Adrenal gland (tissue), 9 donors: ENCODE measurements at regions not wholly inside any gene's neighbourhood (a gene's known extent, or its start where the extent isn't known, plus 50 kb on each side); places are given as distances from the start of the nearest gene placed in this dataset.

Experiments used
- DNase-seq, 7 donors: peaks; one replicate each; pipeline ENCODE4 v3.0.0-alpha.2; 2019 to 2020
- H3K27ac ChIP-seq, 5 donors: fragments of 200-600 bp; sonication (generic) in 4 of 5; 1 replicate in 3 of 5; 2 replicates in 2 of 5; pipeline versions ENCODE4 v1.5.1 to v1.8.0; 2016 to 2020; ENCODE audit warnings: mild to moderate bottlenecking in 1 of 5
- H3K27me3 ChIP-seq: fragments of 200-600 bp; 2 replicates; pipeline ENCODE4 v1.8.0; 2021
- H3K36me3 ChIP-seq, 2 donors: fragments of 200-600 bp; replicated peaks in 1 of 2; 1 replicate in 1 of 2; 2 replicates in 1 of 2; pipeline versions ENCODE4 v1.5.1 to v1.8.0; 2018 to 2022
- H3K4me1 ChIP-seq, 2 donors: fragments of 200-600 bp; replicated peaks in 1 of 2; 1 replicate in 1 of 2; 2 replicates in 1 of 2; pipeline versions ENCODE4 v1.5.1 to v1.8.0; 2018 to 2021
- H3K4me3 ChIP-seq, 4 donors: fragments of 200-600 bp; sonication (generic) in 3 of 4; one replicate each; pipeline ENCODE4 v1.5.1; 2016 to 2018
- H3K9me3 ChIP-seq, 3 donors: fragments of 200-600 bp; sonication (generic) in 1 of 3; replicated peaks in 1 of 3; 1 replicate in 2 of 3; 2 replicates in 1 of 3; pipeline versions ENCODE4 v1.5.1 to v1.8.0; 2016 to 2021
- POLR2A ChIP-seq, 2 donors: fragments of 450-650 bp; IDR thresholded peaks; one replicate each; pipeline ENCODE4 v1.6.1; 2017; ENCODE audit warnings: antibody characterized with exemption in 2 of 2, mild to moderate bottlenecking in 2 of 2, moderate library complexity in 1 of 2
- WGBS, 4 donors: extraction: QIAGEN DNeasy Blood & Tissue Kit in 2 of 4; methylation state at CpG; one replicate each; pipeline versions ENCODE4 v1.1.5 to v1.1.7; 2013 to 2017; 5-methylcytosine and 5-hydroxymethylcytosine counted together
- intact Hi-C, 2 donors: fragments of 100-400 bp; cut with DNase I; formaldehyde crosslinking; loops; one replicate each; pipeline versions ENCODE4 v1.14.1 to v1.15.0; 2022 to 2023
- TF ChIP-seq, protein P1 (sequence below), 6 experiments: fragments of 450-650 bp in 4 of 6; fragments of 200-600 bp in 2 of 6; sonication (generic) in 1 of 6; IDR thresholded peaks; 1 replicate in 5 of 6; 2 replicates in 1 of 6; pipeline versions ENCODE4 v1.5.1 to v1.8.0; 2016 to 2021; ENCODE audit warnings: antibody characterized with exemption in 6 of 6, mild to moderate bottlenecking in 2 of 6, moderate library complexity in 1 of 6
- donor health status: healthy with polysubstance abuse.
- donor health status: Bipolar disorder and iron deficiency.
- donor health status: DM: yes; HTN: yes; CAD: no.
- donor health status: DM: no; HTN: no; CAD: no.
- donor health status: DM: no; HTN: no; CAD: no.

DNA sequence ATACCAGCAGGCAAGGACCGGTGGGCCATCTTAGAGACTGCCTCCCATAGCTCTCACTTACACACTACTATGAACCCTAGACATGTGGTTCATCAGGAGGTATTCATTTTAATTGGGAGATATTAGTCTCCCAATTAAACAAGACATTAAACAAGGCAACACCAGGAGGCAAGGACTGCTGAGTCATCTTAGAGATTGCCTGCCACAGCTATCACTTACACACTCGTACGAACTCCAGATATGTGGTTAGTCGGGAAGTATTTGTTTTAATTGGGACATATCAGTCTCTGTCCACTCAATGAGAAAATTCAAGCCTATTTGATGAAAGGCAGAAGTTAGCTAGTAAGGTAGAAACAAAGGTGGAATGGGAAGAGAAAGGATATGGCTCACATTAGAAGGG is 343.9 kb downstream of the NFIB start:
- Histone ChIP-seq H3K27ac (no peak overlapping the region), H3K4me3 (no peak overlapping the region), H3K9me3 (no peaks in the 10 kb centered on the region), H3K27me3 (no peaks in the 10 kb centered on the region), H3K36me3 (no peaks in the 10 kb centered on the region), H3K4me1 (peaks cover 0 to 7% of the 10 kb centered on the region in 2 donors)
- 40 to 61% (median 51%) methylated on average over 4 of the region's 4 CpGs for WGBS, 4 donors
- no peak for TF ChIP-seq POLR2A (IDR thresholded peaks at IDR 0.05)
- TF ChIP-seq, protein P1, sequence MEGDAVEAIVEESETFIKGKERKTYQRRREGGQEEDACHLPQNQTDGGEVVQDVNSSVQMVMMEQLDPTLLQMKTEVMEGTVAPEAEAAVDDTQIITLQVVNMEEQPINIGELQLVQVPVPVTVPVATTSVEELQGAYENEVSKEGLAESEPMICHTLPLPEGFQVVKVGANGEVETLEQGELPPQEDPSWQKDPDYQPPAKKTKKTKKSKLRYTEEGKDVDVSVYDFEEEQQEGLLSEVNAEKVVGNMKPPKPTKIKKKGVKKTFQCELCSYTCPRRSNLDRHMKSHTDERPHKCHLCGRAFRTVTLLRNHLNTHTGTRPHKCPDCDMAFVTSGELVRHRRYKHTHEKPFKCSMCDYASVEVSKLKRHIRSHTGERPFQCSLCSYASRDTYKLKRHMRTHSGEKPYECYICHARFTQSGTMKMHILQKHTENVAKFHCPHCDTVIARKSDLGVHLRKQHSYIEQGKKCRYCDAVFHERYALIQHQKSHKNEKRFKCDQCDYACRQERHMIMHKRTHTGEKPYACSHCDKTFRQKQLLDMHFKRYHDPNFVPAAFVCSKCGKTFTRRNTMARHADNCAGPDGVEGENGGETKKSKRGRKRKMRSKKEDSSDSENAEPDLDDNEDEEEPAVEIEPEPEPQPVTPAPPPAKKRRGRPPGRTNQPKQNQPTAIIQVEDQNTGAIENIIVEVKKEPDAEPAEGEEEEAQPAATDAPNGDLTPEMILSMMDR (IDR thresholded peaks at IDR 0.05) = no peak
- intact Hi-C loops = no loop called here
- no peak for DNase-seq

DNA sequence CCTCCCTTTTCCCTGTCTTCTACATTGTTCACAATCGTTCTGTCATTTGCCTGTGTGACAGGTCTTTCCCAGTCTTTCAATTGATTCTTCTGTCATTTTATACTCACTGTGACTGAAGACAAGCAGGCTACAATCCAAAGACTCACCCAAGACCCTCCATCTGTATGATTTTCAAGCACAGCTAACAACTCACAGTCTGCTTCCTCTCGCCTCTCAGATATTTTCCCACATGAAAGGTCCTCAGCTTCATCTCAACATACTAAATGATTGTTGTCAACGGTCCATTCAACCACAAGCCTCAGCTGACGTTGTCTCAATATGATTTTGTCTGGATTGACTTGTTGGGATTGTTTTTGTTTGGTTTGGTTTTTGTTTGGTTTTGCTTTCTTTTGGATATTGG is 346.5 kb downstream of the NFIB start:
- intact Hi-C loops = no loop called here
- H3K27me3 ChIP-seq = no peaks in the 10 kb centered on the region
- no peak overlapping the region for H3K27ac ChIP-seq
- no peak for DNase-seq
- H3K36me3 ChIP-seq = no peaks in the 10 kb centered on the region
- no peaks in the 10 kb centered on the region for H3K9me3 ChIP-seq
- no peak overlapping the region for H3K4me3 ChIP-seq
- TF ChIP-seq POLR2A (IDR thresholded peaks at IDR 0.05) = no peak
- TF ChIP-seq, protein P1 (IDR thresholded peaks at IDR 0.05) = no peak
- 62 to 69% (median 64%) methylated on average over 4 of the region's 4 CpGs for WGBS, 4 donors
- peaks cover 0 to 7% of the 10 kb centered on the region in 2 donors for H3K4me1 ChIP-seq

DNA sequence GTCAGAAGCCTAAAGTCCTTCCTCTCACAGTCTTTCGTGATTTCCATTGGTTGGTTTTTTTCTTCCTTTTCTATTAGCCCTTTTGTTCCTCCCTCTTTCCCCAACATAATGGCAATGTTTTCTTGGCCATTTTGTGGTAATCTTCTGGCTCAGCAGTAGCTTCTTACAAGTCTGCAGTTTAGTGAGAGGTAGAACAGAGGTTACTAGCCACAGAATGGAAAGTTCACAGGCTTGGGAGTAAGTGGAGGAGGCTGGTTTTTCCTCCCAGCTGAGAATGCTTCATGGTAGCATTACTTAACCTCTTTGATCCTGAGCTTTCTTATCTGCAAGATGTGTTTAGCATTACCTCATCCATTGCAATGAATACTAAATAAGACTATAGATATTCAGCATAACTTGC is 346.9 kb downstream of the NFIB start:
- intact Hi-C loops = no loop called here
- no peaks in the 10 kb centered on the region for H3K36me3 ChIP-seq
- no peak for TF ChIP-seq POLR2A (IDR thresholded peaks at IDR 0.05)
- TF ChIP-seq, protein P1 (IDR thresholded peaks at IDR 0.05) = no peak
- no peak for DNase-seq
- no peaks in the 10 kb centered on the region for H3K27me3 ChIP-seq
- no peaks in the 10 kb centered on the region for H3K9me3 ChIP-seq
- WGBS, 4 donors = 81 to 100% (median 89%) methylated on average over 1 of the region's 1 CpG
- peaks cover 0 to 7% of the 10 kb centered on the region in 2 donors for H3K4me1 ChIP-seq
- H3K27ac ChIP-seq = no peak overlapping the region
- H3K4me3 ChIP-seq = no peak overlapping the region

DNA sequence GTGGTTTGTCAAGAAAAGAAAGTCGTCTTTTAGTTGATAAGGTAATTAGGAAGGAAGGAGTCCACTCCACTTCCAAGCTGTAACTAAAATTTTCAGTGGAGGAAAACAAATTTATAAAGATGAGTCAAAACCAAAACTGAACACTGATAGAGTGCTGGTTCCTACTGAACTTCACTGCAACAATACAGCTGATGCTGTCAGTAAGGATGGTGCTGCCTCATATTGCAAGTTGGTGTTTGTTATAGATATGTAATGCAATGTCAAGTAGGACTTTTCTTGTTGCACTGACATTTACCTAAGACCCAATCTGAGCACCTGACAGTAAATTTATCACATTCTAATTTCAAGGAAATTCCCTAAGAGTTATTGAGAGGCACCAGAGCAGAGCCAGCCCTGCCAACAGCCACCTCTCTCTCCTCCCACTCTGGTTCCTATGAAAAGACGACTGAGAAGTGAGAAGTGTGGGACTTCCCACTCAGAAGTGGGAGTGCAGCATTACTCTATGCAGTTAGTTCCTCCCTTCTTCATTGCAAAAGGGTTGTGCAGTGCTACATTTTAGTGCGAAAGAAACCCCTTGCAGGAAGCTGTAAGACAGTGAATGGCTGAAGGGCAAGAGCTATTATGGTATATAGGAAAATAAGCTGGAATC is 350.8 kb downstream of the NFIB start:
- WGBS, 4 donors = 62 to 78% (median 67%) methylated on average over 3 of the region's 3 CpGs
- intact Hi-C loops = no loop called here
- TF ChIP-seq, protein P1 (IDR thresholded peaks at IDR 0.05) = no peak
- no peak for TF ChIP-seq POLR2A (IDR thresholded peaks at IDR 0.05)
- Histone ChIP-seq H3K27ac (no peak overlapping the region), H3K27me3 (no peaks in the 10 kb centered on the region), H3K4me1 (no peaks in the 10 kb centered on the region), H3K36me3 (no peaks in the 10 kb centered on the region), H3K4me3 (no peak overlapping the region), H3K9me3 (no peaks in the 10 kb centered on the region)
- DNase-seq = no peak
